ENCODE measurements at regions not wholly inside any gene's neighbourhood (a gene's known extent, or its start where the extent isn't known, plus 50 kb on each side); places are given as distances from the start of the nearest gene placed in this dataset.

- TF ChIP-seq HDAC2 (IDR thresholded peaks at IDR 0.05) (no peak), POLR2A (IDR thresholded peaks at IDR 0.05; ENCODE audit: low read length) (no peak), NFE2L2 (conservative IDR thresholded peaks at IDR 0.05; ENCODE audit: low read length) (no peak), CTCF (IDR thresholded peaks at IDR 0.05) (no peak), REST (IDR thresholded peaks at IDR 0.05) (no peak), ZSCAN20 (CRISPR knock-in tag; IDR thresholded peaks at IDR 0.05) (no peak), CEBPB (IDR thresholded peaks at IDR 0.05) (no peak), RFX5 (IDR thresholded peaks at IDR 0.05) (no peak), E2F6 (IDR thresholded peaks at IDR 0.05; ENCODE audit: borderline replicate concordance, low read depth) (no peak)
Measured at GRCh38 chrX:11889791-11890190, 131.8 kb downstream of the MSL3 start.

Measured in A549 (cell line).